Upper lobe of left lung (tissue), 6 donors: ENCODE measurements at regions not wholly inside any gene's neighbourhood (a gene's known extent, or its start where the extent isn't known, plus 50 kb on each side); places are given as distances from the start of the nearest gene placed in this dataset.

Experiments used
- ATAC-seq, 2 donors: fragments of 200-7000 bp; cut with Tn5 transposase; one replicate each; pipeline ENCODE4 v1.9.1; 2022; ENCODE audit warnings: mild to moderate bottlenecking in 2 of 2, moderate library complexity in 2 of 2; ENCODE audit not compliant: low FRiP score in 2 of 2
- DNase-seq, 2 donors: peaks; one replicate each; pipeline ENCODE4 v3.0.0-alpha.2; 2019 to 2020
- H3K27ac ChIP-seq, 4 donors: fragments of 200-600 bp; sonication (generic); one replicate each; pipeline ENCODE4 v1.5.1; 2016 to 2019
- H3K27me3 ChIP-seq, 4 donors: fragments of 200-600 bp; sonication (generic); one replicate each; pipeline ENCODE4 v1.5.1; 2017 to 2019
- H3K36me3 ChIP-seq, 4 donors: fragments of 200-600 bp; sonication (generic); one replicate each; pipeline ENCODE4 v1.5.1; 2016 to 2019
- H3K4me1 ChIP-seq, 4 donors: fragments of 200-600 bp; sonication (generic); one replicate each; pipeline ENCODE4 v1.5.1; 2018 to 2019
- H3K4me3 ChIP-seq, 4 donors: fragments of 200-600 bp; sonication (generic); one replicate each; pipeline ENCODE4 v1.5.1; 2017 to 2019; ENCODE audit warnings: mild to moderate bottlenecking in 2 of 4, moderate library complexity in 1 of 4
- H3K9me3 ChIP-seq, 4 donors: fragments of 200-600 bp; sonication (generic); one replicate each; pipeline ENCODE4 v1.5.1; 2018 to 2019
- EP300 ChIP-seq, 4 donors: sonication (generic); formaldehyde crosslinking; IDR thresholded peaks; one replicate each; pipeline ENCODE4 v1.5.1; 2017; ENCODE audit warnings: antibody characterized with exemption in 4 of 4, control low read depth in 2 of 4
- POLR2A ChIP-seq, 4 donors: fragments of 450-650 bp; IDR thresholded peaks; one replicate each; pipeline ENCODE4 v1.5.1; 2016 to 2017; ENCODE audit warnings: antibody characterized with exemption in 4 of 4, mild to moderate bottlenecking in 2 of 4
- POLR2AphosphoS5 ChIP-seq, 2 donors: sonication (generic); formaldehyde crosslinking; IDR thresholded peaks; one replicate each; pipeline ENCODE4 v1.5.1; 2017; ENCODE audit warnings: antibody characterized with exemption in 2 of 2
- WGBS, 2 donors: methylation state at CpG; one replicate each; pipeline ENCODE4 v1.1.5; 2017 to 2018; 5-methylcytosine and 5-hydroxymethylcytosine counted together
- TF ChIP-seq, protein P1 (sequence below), 6 experiments: fragments of 450-650 bp in 4 of 6; fragments of 200-600 bp in 2 of 6; sonication (generic) in 2 of 6; IDR thresholded peaks; one replicate each; pipeline ENCODE4 v1.5.1; 2016 to 2019; ENCODE audit warnings: antibody characterized with exemption in 6 of 6
- donor health status: DM: no; HTN: no; CAD: no; lungs with moderate emphysema.
- donor health status: DM: no; HTN: yes; CAD: no; lungs with severe emphysema.

GRCh38 chr12:67595365-67595764, 53.2 kb upstream of the DYRK2 start:
- no peak overlapping the region for H3K27ac ChIP-seq
- TF ChIP-seq POLR2A (IDR thresholded peaks at IDR 0.05): no peak
- TF ChIP-seq EP300 (IDR thresholded peaks at IDR 0.05): no peak
- no peak for TF ChIP-seq POLR2AphosphoS5 (IDR thresholded peaks at IDR 0.05)
- TF ChIP-seq, protein P1, sequence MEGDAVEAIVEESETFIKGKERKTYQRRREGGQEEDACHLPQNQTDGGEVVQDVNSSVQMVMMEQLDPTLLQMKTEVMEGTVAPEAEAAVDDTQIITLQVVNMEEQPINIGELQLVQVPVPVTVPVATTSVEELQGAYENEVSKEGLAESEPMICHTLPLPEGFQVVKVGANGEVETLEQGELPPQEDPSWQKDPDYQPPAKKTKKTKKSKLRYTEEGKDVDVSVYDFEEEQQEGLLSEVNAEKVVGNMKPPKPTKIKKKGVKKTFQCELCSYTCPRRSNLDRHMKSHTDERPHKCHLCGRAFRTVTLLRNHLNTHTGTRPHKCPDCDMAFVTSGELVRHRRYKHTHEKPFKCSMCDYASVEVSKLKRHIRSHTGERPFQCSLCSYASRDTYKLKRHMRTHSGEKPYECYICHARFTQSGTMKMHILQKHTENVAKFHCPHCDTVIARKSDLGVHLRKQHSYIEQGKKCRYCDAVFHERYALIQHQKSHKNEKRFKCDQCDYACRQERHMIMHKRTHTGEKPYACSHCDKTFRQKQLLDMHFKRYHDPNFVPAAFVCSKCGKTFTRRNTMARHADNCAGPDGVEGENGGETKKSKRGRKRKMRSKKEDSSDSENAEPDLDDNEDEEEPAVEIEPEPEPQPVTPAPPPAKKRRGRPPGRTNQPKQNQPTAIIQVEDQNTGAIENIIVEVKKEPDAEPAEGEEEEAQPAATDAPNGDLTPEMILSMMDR (IDR thresholded peaks at IDR 0.05): no peak
- no peaks in the 10 kb centered on the region for H3K36me3 ChIP-seq
- H3K9me3 ChIP-seq: no peaks in the 10 kb centered on the region
- H3K27me3 ChIP-seq: no peaks in the 10 kb centered on the region
- DNase-seq: no peak
- peaks cover 0 to 9% (median 6%) of the 10 kb centered on the region in 4 donors for H3K4me1 ChIP-seq
- no peak overlapping the region for H3K4me3 ChIP-seq
- 65 to 83% methylated on average over 3 of the region's 3 CpGs for WGBS, 2 donors
- no peak for ATAC-seq

- 84 to 85% methylated on average over 3 of the region's 3 CpGs for WGBS, 2 donors
- no peaks in the 10 kb centered on the region for H3K36me3 ChIP-seq
- H3K9me3 ChIP-seq: no peaks in the 10 kb centered on the region
- ATAC-seq (no peak), DNase-seq (no peak)
- H3K4me3 ChIP-seq: no peak overlapping the region
- no peaks in the 10 kb centered on the region for H3K4me1 ChIP-seq
- no peak overlapping the region for H3K27ac ChIP-seq
- TF ChIP-seq EP300 (IDR thresholded peaks at IDR 0.05) (no peak), POLR2AphosphoS5 (IDR thresholded peaks at IDR 0.05) (no peak), POLR2A (IDR thresholded peaks at IDR 0.05) (no peak)
- TF ChIP-seq, protein P1 (IDR thresholded peaks at IDR 0.05): no peak
- H3K27me3 ChIP-seq: no peaks in the 10 kb centered on the region
Observed at GRCh38 chr12:67598598-67598997, 49.9 kb upstream of the DYRK2 start.
